SK-N-SH treated with all-trans-retinoic acid at 6 μM for 48 hours (cell line): ENCODE measurements at regions not wholly inside any gene's neighbourhood (a gene's known extent, or its start where the extent isn't known, plus 50 kb on each side); places are given as distances from the start of the nearest gene placed in this dataset.

Source experiments
- ARNTL ChIP-seq: fragments of 450-650 bp; formaldehyde crosslinking; IDR thresholded peaks from 2 replicates; pipeline ENCODE4 v1.5.0; 2020; ENCODE audit warnings: low read depth, mild to moderate bottlenecking, moderate library complexity, borderline replicate concordance
- ISL1 ChIP-seq: fragments of 250-450 bp; sonication (Bioruptor Pico); IDR thresholded peaks from 2 replicates; pipeline ENCODE4 v2.1.2; 2022; ENCODE audit warnings: mild to moderate bottlenecking, moderate library complexity
- RARB ChIP-seq: fragments of 250-450 bp; sonication (Bioruptor Pico); IDR thresholded peaks from 2 replicates; pipeline ENCODE4 v1.8.0; 2021; ENCODE audit warnings: mild to moderate bottlenecking, moderate library complexity
- TCF4 ChIP-seq: fragments of 250-450 bp; sonication (Bioruptor Pico); IDR thresholded peaks from 2 replicates; pipeline ENCODE4 v1.8.0; 2021; ENCODE audit warnings: mild to moderate bottlenecking, moderate library complexity, borderline replicate concordance
- TOX ChIP-seq: fragments of 250-450 bp; sonication (Bioruptor Pico); IDR thresholded peaks from 2 replicates; pipeline ENCODE4 v1.8.0; 2021; ENCODE audit warnings: mild to moderate bottlenecking, moderate library complexity, borderline replicate concordance
- ZFP3 ChIP-seq: fragments of 250-450 bp; sonication (Bioruptor Pico); IDR thresholded peaks from 2 replicates; pipeline ENCODE4 v1.5.0; 2020; ENCODE audit warnings: mild to moderate bottlenecking, moderate library complexity
- ZFP30 ChIP-seq: fragments of 450-650 bp; formaldehyde crosslinking; IDR thresholded peaks from 2 replicates; pipeline ENCODE4 v1.5.0; 2022; ENCODE audit warnings: mild to moderate bottlenecking, moderate library complexity
- ZNF70 ChIP-seq: fragments of 450-650 bp; formaldehyde crosslinking; IDR thresholded peaks from 2 replicates; pipeline ENCODE4 v1.5.0; 2020; ENCODE audit warnings: mild to moderate bottlenecking, moderate library complexity
- ZNF8 ChIP-seq: fragments of 450-650 bp; formaldehyde crosslinking; IDR thresholded peaks from 2 replicates; pipeline ENCODE4 v1.5.0; 2020; ENCODE audit warnings: mild to moderate bottlenecking, moderate library complexity
- TF ChIP-seq, protein P1 (sequence below): fragments of 250-450 bp; sonication (Bioruptor Pico); IDR thresholded peaks from 2 replicates; pipeline ENCODE4 v1.8.0; 2020; ENCODE audit warnings: mild to moderate bottlenecking, moderate library complexity, borderline replicate concordance
- TF ChIP-seq, protein P2 (sequence below): fragments of 250-450 bp; sonication (Bioruptor Pico); IDR thresholded peaks from 2 replicates; pipeline ENCODE4 v1.5.1; 2021; ENCODE audit warnings: mild to moderate bottlenecking, moderate library complexity
- TF ChIP-seq, protein P3 (sequence below): fragments of 250-450 bp; sonication (Bioruptor Pico); IDR thresholded peaks from 2 replicates; pipeline ENCODE4 v1.8.0; 2021; ENCODE audit warnings: low read depth, mild to moderate bottlenecking, moderate library complexity, borderline replicate concordance

DNA sequence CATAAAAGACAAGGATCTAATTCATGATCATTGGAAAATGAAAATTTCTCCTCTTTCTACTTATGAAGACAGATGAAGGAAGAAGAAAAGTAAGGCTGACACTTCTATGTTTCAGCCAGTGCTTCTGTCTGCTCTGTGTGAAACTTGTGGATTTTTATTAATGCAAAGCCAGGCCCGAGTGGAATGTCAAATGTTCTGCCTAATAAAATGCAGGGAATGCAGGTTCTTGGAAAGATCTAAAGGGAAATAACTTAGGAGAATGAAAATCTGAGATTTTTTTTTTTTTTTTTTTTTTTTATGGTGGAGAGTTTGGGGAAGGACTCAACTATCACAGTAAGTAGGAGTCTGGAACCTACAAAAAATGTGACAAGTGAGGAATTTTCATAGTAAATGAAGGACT, 1732.3 kb upstream of the SLC10A2 start:
- TF ChIP-seq, protein P1, sequence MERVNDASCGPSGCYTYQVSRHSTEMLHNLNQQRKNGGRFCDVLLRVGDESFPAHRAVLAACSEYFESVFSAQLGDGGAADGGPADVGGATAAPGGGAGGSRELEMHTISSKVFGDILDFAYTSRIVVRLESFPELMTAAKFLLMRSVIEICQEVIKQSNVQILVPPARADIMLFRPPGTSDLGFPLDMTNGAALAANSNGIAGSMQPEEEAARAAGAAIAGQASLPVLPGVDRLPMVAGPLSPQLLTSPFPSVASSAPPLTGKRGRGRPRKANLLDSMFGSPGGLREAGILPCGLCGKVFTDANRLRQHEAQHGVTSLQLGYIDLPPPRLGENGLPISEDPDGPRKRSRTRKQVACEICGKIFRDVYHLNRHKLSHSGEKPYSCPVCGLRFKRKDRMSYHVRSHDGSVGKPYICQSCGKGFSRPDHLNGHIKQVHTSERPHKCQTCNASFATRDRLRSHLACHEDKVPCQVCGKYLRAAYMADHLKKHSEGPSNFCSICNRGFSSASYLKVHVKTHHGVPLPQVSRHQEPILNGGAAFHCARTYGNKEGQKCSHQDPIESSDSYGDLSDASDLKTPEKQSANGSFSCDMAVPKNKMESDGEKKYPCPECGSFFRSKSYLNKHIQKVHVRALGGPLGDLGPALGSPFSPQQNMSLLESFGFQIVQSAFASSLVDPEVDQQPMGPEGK = no peak
- TF ChIP-seq ZFP3 (CRISPR knock-in tag) (no peak), ZNF70 (no peak), ARNTL (CRISPR knock-in tag) (no peak), ZFP30 (no peak), ZNF8 (no peak), ISL1 (CRISPR knock-in tag) (no peak), RARB (CRISPR knock-in tag) (no peak), TCF4 (CRISPR knock-in tag) (no peak), TOX (CRISPR knock-in tag) (no peak)
- TF ChIP-seq, protein P2, sequence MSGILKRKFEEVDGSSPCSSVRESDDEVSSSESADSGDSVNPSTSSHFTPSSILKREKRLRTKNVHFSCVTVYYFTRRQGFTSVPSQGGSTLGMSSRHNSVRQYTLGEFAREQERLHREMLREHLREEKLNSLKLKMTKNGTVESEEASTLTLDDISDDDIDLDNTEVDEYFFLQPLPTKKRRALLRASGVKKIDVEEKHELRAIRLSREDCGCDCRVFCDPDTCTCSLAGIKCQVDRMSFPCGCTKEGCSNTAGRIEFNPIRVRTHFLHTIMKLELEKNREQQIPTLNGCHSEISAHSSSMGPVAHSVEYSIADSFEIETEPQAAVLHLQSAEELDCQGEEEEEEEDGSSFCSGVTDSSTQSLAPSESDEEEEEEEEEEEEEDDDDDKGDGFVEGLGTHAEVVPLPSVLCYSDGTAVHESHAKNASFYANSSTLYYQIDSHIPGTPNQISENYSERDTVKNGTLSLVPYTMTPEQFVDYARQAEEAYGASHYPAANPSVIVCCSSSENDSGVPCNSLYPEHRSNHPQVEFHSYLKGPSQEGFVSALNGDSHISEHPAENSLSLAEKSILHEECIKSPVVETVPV (CRISPR knock-in tag) = no peak
- TF ChIP-seq, protein P3, sequence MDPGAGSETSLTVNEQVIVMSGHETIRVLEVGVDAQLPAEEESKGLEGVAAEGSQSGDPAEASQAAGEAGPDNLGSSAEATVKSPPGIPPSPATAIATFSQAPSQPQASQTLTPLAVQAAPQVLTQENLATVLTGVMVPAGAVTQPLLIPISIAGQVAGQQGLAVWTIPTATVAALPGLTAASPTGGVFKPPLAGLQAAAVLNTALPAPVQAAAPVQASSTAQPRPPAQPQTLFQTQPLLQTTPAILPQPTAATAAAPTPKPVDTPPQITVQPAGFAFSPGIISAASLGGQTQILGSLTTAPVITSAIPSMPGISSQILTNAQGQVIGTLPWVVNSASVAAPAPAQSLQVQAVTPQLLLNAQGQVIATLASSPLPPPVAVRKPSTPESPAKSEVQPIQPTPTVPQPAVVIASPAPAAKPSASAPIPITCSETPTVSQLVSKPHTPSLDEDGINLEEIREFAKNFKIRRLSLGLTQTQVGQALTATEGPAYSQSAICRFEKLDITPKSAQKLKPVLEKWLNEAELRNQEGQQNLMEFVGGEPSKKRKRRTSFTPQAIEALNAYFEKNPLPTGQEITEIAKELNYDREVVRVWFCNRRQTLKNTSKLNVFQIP (CRISPR knock-in tag) = no peak
